OCI-M2 (cell line): ENCODE measurements at regions not wholly inside any gene's neighbourhood (a gene's known extent, or its start where the extent isn't known, plus 50 kb on each side); places are given as distances from the start of the nearest gene placed in this dataset.
"Not testable (repeated sequence)": the region's sequence is repeated elsewhere in the genome, so short reads cannot be mapped to it uniquely, and the experiment has no call there.

ENCODE experiments used
- DNase-seq: peaks from one replicate; lab custom pipeline; 2025; ENCODE audit not compliant: unreplicated experiment; lab: John Stamatoyannopoulos, UW

- DNase-seq, result no peak
These were observed 259.0 kb upstream of the HS3ST1 start for GRCh38 chr4:11687727-11688126.

- DNase-seq, result no peak
These were observed 256.8 kb upstream of the HS3ST1 start for GRCh38 chr4:11685481-11685880.

- DNase-seq, result no peak
These were observed 246.5 kb upstream of the HS3ST1 start for GRCh38 chr4:11675051-11675800.

- no peak for DNase-seq
These were observed 241.6 kb upstream of the HS3ST1 start for GRCh38 chr4:11670304-11670703.

GRCh38 chr4:11669156-11669555 lies 240.5 kb upstream of the HS3ST1 start:
- DNase-seq, result no peak

- no peak for DNase-seq
These were observed 234.4 kb upstream of the HS3ST1 start for GRCh38 chr4:11663114-11663513.

GRCh38 chr4:11650801-11651596 lies 222.3 kb upstream of the HS3ST1 start:
- no peak for DNase-seq

GRCh38 chr4:11647433-11647832 lies 218.7 kb upstream of the HS3ST1 start:
- DNase-seq, result no peak

- DNase-seq, result not testable (repeated sequence)
These were observed 214.4 kb upstream of the HS3ST1 start for GRCh38 chr4:11643081-11643480.

- DNase-seq, result no peak
These were observed 211.9 kb upstream of the HS3ST1 start for GRCh38 chr4:11640584-11640983.

GRCh38 chr4:11636551-11636950 lies 207.9 kb upstream of the HS3ST1 start:
- DNase-seq, result no peak

GRCh38 chr4:11636031-11636430 lies 207.3 kb upstream of the HS3ST1 start:
- DNase-seq, result no peak

GRCh38 chr4:11635342-11635741 lies 206.6 kb upstream of the HS3ST1 start:
- no peak for DNase-seq

GRCh38 chr4:11634283-11634682 lies 205.6 kb upstream of the HS3ST1 start:
- DNase-seq, result no peak

GRCh38 chr4:11633430-11633829 lies 204.7 kb upstream of the HS3ST1 start:
- DNase-seq, result no peak

- no peak for DNase-seq
These were observed 203.8 kb upstream of the HS3ST1 start for GRCh38 chr4:11632483-11632882.

- no peak for DNase-seq
These were observed 203.3 kb upstream of the HS3ST1 start for GRCh38 chr4:11632025-11632424.

- DNase-seq, result no peak
These were observed 202.7 kb upstream of the HS3ST1 start for GRCh38 chr4:11631416-11631815.

- DNase-seq, result no peak
These were observed 199.5 kb upstream of the HS3ST1 start for GRCh38 chr4:11628093-11628725.

- DNase-seq, result no peak
These were observed 197.4 kb upstream of the HS3ST1 start for GRCh38 chr4:11626066-11626465.

- no peak for DNase-seq
These were observed 196.5 kb upstream of the HS3ST1 start for GRCh38 chr4:11625211-11625610.

- DNase-seq, result no peak
These were observed 195.7 kb upstream of the HS3ST1 start for GRCh38 chr4:11624370-11624769.
